Inflammatory macrophage treated with lipopolysaccharide for 4 hours (primary cell): ENCODE measurements at regions not wholly inside any gene's neighbourhood (a gene's known extent, or its start where the extent isn't known, plus 50 kb on each side); places are given as distances from the start of the nearest gene placed in this dataset.
A peak's percentile ranks its signal among the peaks of the same experiment; 100 is the strongest.

Source experiments
- DNase-seq: peaks from one replicate; pipeline ENCODE4 v3.0.0-alpha.2; 2020

DNA sequence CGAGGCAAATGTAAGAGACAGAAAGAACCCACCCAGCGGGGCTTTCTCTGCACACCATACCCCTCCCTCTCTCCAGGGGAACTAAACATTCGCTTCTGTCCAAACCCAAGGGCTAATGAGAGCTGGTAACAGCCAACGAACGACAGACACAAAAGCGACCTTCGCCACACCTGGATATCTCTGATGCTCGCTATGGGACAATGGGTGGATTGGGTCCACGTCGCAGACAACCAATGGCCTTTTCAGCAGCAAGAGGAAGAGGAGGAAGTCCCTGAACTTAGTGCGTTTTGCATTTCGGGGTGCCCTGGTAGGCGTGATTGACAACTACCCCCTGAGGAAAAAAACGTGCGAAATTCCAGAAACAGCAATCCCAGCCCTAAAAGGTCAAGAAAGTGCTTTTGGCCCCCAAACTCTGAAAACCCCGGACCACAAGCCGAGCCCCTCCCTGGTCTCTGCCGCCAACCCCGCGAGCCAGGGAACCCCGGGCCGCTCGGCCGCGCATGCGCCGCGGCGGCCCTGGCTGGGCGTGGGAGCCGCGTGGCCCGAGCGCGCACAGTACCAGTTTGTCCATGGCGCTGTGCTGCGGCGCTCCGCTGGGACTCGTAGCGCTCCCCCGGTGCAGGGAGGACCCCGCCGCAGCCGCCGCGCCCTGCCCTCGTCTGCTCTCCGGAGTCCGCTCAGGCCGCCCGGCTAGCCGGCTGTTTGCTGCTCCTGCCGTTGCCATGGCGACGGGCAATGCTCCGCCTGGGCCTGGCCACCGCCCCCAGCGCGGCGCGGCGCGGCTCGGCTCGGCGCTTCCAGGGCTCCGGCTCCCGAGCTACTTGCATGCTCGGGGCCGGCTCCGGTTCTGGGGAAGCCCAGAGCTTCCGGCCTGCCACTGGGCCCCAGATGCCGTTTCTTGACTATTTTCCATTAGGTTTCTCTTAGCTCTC lies 66.9 kb upstream of the DNAH5 start:
- DNase-seq, result peak; percentile 72

DNA sequence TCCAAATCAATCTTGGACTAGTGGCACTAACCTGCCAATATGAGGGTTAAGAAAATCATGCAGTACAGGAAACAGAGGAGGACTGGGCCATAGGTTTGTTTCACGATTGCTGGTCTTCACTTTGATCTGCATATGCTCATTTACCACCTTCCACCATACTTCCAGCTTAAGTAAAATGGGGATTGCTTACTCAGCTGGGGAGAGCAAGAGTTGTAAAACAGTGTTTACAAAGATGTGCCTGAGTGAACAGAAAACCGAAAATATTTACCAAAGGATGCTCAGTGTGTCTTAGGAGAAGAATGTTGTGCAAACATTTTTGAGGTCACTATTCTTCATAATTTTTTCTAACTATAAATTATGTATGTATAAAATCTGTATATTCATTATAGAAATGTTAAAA lies 65.1 kb upstream of the DNAH5 start:
- DNase-seq, result no peak

GRCh38 chr5:14008819-14009311 lies 64.4 kb upstream of the DNAH5 start:
- no peak for DNase-seq

DNA sequence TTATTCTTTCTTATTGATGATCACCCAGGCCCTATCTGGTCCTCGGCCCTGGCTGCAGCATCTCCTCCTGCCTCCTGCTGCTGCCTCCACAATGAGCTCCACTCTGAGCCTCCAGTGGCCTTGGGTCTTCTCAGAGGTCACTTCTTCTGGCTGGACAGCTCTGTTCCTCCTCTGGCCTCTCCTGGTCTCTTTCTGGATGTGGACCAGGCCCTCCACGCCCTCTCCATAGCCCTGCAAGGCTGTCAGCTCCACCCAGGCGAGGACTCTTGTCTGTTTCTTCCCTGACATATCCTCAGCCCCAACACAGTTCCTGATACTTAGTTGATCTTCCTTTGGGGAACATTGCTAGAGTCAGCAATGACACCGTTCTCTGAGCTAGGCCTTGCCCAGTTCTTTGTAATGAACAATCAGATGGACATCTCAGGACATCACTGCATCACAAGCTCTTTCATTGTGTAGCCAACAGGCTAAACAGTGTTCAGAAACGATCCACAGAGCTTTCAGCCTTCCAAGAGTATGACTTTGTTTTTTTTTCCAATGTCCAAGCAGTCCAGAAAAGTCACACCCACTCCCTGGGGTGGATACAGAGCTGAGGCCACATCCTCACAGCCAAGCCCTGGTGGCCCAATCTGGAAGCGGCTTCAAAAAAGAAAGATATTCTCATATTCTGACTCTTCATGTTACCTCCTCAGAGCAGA lies 62.5 kb upstream of the DNAH5 start:
- DNase-seq, result no peak

- no peak for DNase-seq
Measured at GRCh38 chr5:14004598-14005394, 60.3 kb upstream of the DNAH5 start.

- DNase-seq, result peak; percentile 62
Measured at GRCh38 chr5:14003936-14004335, 59.4 kb upstream of the DNAH5 start.

GRCh38 chr5:14003513-14003912 lies 59.0 kb upstream of the DNAH5 start:
- DNase-seq, result no peak

GRCh38 chr5:13998254-13998653 lies 53.8 kb upstream of the DNAH5 start:
- DNase-seq, result no peak

GRCh38 chr5:13997514-13997913 lies 53.0 kb upstream of the DNAH5 start:
- DNase-seq, result no peak

- DNase-seq, result peak; percentile 6
Measured at GRCh38 chr5:13994621-13995253, 50.2 kb upstream of the DNAH5 start.
